Trophoblast cell (in vitro differentiated cells and primary cell): ENCODE measurements at regions not wholly inside any gene's neighbourhood (a gene's known extent, or its start where the extent isn't known, plus 50 kb on each side); places are given as distances from the start of the nearest gene placed in this dataset.

ENCODE experiments used
- DNase-seq, 2 donors: peaks; one replicate each; pipeline ENCODE4 v3.0.0-alpha.2; 2016
- H2AFZ ChIP-seq: 2 replicates; pipeline ENCODE4 v1.6.1; 2013; ENCODE audit warnings: low read length, moderate library complexity, mild to moderate bottlenecking; ENCODE audit not compliant: insufficient read depth, poor library complexity
- H2AK5ac ChIP-seq: 2 replicates; pipeline ENCODE4 v1.6.1; 2013; ENCODE audit warnings: mild to moderate bottlenecking, low read length
- H2BK120ac ChIP-seq: 2 replicates; pipeline ENCODE4 v1.6.1; 2013; ENCODE audit warnings: low read length, mild to moderate bottlenecking, moderate library complexity; ENCODE audit not compliant: insufficient read depth, poor library complexity
- H2BK12ac ChIP-seq: 2 replicates; pipeline ENCODE4 v1.6.1; 2013; ENCODE audit warnings: mild to moderate bottlenecking, low read length, moderate library complexity
- H2BK5ac ChIP-seq: 2 replicates; pipeline ENCODE4 v1.6.1; 2013; ENCODE audit warnings: low read length, low read depth, moderate library complexity, mild to moderate bottlenecking; ENCODE audit not compliant: poor library complexity
- H3K14ac ChIP-seq: 2 replicates; pipeline ENCODE4 v1.6.1; 2013; ENCODE audit warnings: mild to moderate bottlenecking, low read length
- H3K18ac ChIP-seq: 2 replicates; pipeline ENCODE4 v1.6.1; 2013; ENCODE audit warnings: mild to moderate bottlenecking, low read length
- H3K23ac ChIP-seq: 2 replicates; pipeline ENCODE4 v1.6.1; 2013; ENCODE audit warnings: low read length
- H3K27ac ChIP-seq: 2 replicates; pipeline ENCODE4 v1.5.1; 2013; ENCODE audit warnings: low read depth, mild to moderate bottlenecking, inconsistent platforms, low read length, moderate library complexity
- H3K27me3 ChIP-seq: 2 replicates; pipeline ENCODE4 v1.6.1; 2013; ENCODE audit warnings: inconsistent platforms, mild to moderate bottlenecking, low read length, moderate library complexity; ENCODE audit not compliant: insufficient read depth
- H3K36me3 ChIP-seq, 2 experiments: 1 replicate in 1 of 2; 2 replicates in 1 of 2; pipeline ENCODE4 v1.6.1; 2013; ENCODE audit warnings: low read length in 2 of 2, mild to moderate bottlenecking in 2 of 2, moderate library complexity in 1 of 2; ENCODE audit not compliant: insufficient read depth in 2 of 2, control insufficient read depth in 1 of 2
- H3K4ac ChIP-seq: 2 replicates; pipeline ENCODE4 v1.6.1; 2013; ENCODE audit warnings: low read depth, mild to moderate bottlenecking, low read length, moderate library complexity
- H3K4me1 ChIP-seq, 2 experiments: 1 replicate in 1 of 2; 2 replicates in 1 of 2; pipeline ENCODE4 v1.6.1; 2013; ENCODE audit warnings: low read length in 2 of 2, mild to moderate bottlenecking in 2 of 2, moderate library complexity in 1 of 2; ENCODE audit not compliant: insufficient read depth in 2 of 2, control insufficient read depth in 1 of 2
- H3K4me2 ChIP-seq: 2 replicates; pipeline ENCODE4 v1.6.1; 2013; ENCODE audit warnings: inconsistent platforms, mild to moderate bottlenecking, low read length, moderate library complexity
- H3K4me3 ChIP-seq: 2 replicates; pipeline ENCODE4 v1.5.1; 2013; ENCODE audit warnings: mild to moderate bottlenecking, low read depth, low read length, inconsistent platforms
- H3K79me1 ChIP-seq: one replicate; pipeline ENCODE4 v1.6.1; 2013; ENCODE audit warnings: low read length
- H3K79me2 ChIP-seq: 2 replicates; pipeline ENCODE4 v1.6.1; 2013; ENCODE audit warnings: low read length, mild to moderate bottlenecking; ENCODE audit not compliant: control insufficient read depth, insufficient read depth, poor library complexity
- H3K9ac ChIP-seq: 2 replicates; pipeline ENCODE4 v1.6.1; 2013; ENCODE audit warnings: mild to moderate bottlenecking, low read length
- H3K9me3 ChIP-seq: 2 replicates; pipeline ENCODE4 v1.6.1; 2013; ENCODE audit warnings: low read depth, mild to moderate bottlenecking, control low read depth, inconsistent platforms, low read length; ENCODE audit not compliant: insufficient read depth
- H4K12ac ChIP-seq: 2 replicates; pipeline ENCODE4 v1.6.1; 2013; ENCODE audit warnings: low read depth, mild to moderate bottlenecking, low read length, moderate library complexity
- H4K8ac ChIP-seq: 2 replicates; pipeline ENCODE4 v1.6.1; 2013; ENCODE audit warnings: low read depth, mild to moderate bottlenecking, low read length, moderate library complexity
- H4K91ac ChIP-seq: one replicate; pipeline ENCODE4 v1.6.1; 2013; ENCODE audit warnings: low read depth, mild to moderate bottlenecking, low read length, moderate library complexity
- WGBS: extraction: QIAGEN DNeasy Blood & Tissue Kit; methylation state at CpG from one replicate; pipeline ENCODE4 v1.1.7; 2013; ENCODE audit warnings: missing lambda C conversion rate; ENCODE audit not compliant: insufficient read length, insufficient coverage; ENCODE audit errors: extremely low coverage; 5-methylcytosine and 5-hydroxymethylcytosine counted together

GRCh38 chr1:218778257-218779126 lies 395.2 kb upstream of the LYPLAL1 start:
- Histone ChIP-seq H3K27ac (no peak overlapping the region), H3K9ac (no peak overlapping the region), H3K79me1 (no peaks in the 10 kb centered on the region), H3K4ac (no peak overlapping the region), H2BK5ac (no peak overlapping the region), H4K91ac (no peak overlapping the region), H3K36me3 (no peaks in the 10 kb centered on the region), H3K79me2 (no peaks in the 10 kb centered on the region), H3K4me3 (no peak overlapping the region), H2BK120ac (no peak overlapping the region), H3K23ac (no peak overlapping the region), H3K14ac (no peak overlapping the region), H4K8ac (no peak overlapping the region), H2AFZ (no peak overlapping the region), H3K9me3 (no peaks in the 10 kb centered on the region), H3K18ac (no peak overlapping the region), H2BK12ac (no peak overlapping the region), H3K4me2 (no peak overlapping the region), H3K27me3 (no peaks in the 10 kb centered on the region), H4K12ac (no peak overlapping the region), H2AK5ac (no peak overlapping the region), H3K4me1 (no peaks in the 10 kb centered on the region)
- WGBS = no CpG with 5 or more reads among the region's 4 CpGs
- DNase-seq = no peak

DNA sequence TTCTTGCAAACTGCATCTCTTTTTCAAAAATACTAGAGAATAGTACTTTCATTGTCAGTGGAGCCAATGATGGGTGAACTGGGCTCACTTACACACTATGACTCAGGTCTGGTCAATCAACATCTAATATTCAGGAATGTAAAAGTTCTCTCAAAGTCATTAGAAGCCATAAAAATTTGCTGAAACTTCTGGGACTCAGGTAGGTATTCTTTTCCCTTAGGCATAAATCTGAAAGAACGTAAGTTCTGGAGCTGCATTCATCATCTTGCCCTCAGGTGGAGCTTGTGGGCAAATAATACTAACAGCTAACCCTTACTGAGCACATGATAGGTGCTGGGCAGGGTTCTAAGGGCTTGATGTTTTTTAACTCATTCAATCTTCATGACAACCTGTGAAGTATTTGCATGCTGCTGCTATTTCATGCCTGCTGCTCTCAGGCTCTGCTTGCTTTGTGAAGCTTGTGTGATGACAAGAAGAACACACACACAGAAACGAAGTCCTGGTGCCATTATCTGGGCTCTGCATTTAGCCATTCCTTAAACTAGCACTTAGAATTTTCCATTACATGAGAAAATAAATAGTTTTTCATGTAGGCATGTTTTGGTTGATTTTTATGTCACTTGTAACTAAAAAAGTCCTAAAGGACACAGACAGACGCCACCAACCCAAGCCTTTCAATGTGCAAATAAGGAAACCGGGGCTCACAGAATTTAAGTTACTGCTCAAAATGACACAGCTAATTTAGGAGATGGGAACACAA lies 394.2 kb upstream of the LYPLAL1 start:
- Histone ChIP-seq H3K14ac (no peak overlapping the region), H2BK12ac (no peak overlapping the region), H3K23ac (no peak overlapping the region), H3K79me2 (no peaks in the 10 kb centered on the region), H2AK5ac (no peak overlapping the region), H3K9ac (no peak overlapping the region), H3K4me1 (no peaks in the 10 kb centered on the region), H3K4ac (no peak overlapping the region), H3K4me3 (no peak overlapping the region), H3K18ac (no peak overlapping the region), H3K4me2 (no peak overlapping the region), H4K12ac (no peak overlapping the region), H3K27me3 (no peaks in the 10 kb centered on the region), H2AFZ (no peak overlapping the region), H2BK120ac (no peak overlapping the region), H2BK5ac (no peak overlapping the region), H3K79me1 (no peaks in the 10 kb centered on the region), H4K91ac (no peak overlapping the region), H3K36me3 (no peaks in the 10 kb centered on the region), H4K8ac (no peak overlapping the region), H3K27ac (no peak overlapping the region), H3K9me3 (no peaks in the 10 kb centered on the region)
- no CpG with 5 or more reads among the region's 4 CpGs for WGBS
- DNase-seq = peak; percentile 81 to 95

DNA sequence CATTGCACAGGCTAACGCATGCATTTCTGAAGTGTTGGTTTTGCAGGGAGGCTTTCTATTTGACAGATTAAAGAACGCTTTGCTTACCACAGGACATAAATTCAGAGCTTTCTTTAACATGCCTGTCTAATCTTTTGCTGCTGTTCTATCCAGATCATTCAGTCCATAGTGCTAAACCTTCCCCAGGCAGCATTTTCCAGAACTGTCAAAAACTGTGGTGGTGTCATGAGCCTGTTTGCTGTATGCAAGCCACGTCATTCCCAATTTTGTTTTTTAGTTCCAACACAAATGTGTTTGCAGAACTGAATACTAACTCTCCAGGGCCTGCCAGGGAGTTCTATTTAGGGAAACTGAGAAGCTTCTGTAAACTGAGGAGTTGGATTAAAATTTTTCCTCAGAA lies 390.5 kb upstream of the LYPLAL1 start:
- Histone ChIP-seq H3K4me1 (peaks cover 0 to 1% of the 10 kb centered on the region in 2 experiments), H3K4me2 (no peak overlapping the region), H4K8ac (no peak overlapping the region), H3K4me3 (no peak overlapping the region), H3K23ac (no peak overlapping the region), H3K27ac (no peak overlapping the region), H3K9me3 (no peaks in the 10 kb centered on the region), H3K14ac (no peak overlapping the region), H2BK12ac (no peak overlapping the region), H3K18ac (no peak overlapping the region), H3K36me3 (no peaks in the 10 kb centered on the region), H2AFZ (no peak overlapping the region), H3K27me3 (no peaks in the 10 kb centered on the region), H2AK5ac (no peak overlapping the region), H4K91ac (no peak overlapping the region), H3K79me2 (no peaks in the 10 kb centered on the region), H3K4ac (no peak overlapping the region), H3K9ac (no peak overlapping the region), H4K12ac (no peak overlapping the region), H3K79me1 (no peaks in the 10 kb centered on the region), H2BK120ac (no peak overlapping the region), H2BK5ac (no peak overlapping the region)
- WGBS = no CpG with 5 or more reads among the region's 3 CpGs
- no peak for DNase-seq

DNA sequence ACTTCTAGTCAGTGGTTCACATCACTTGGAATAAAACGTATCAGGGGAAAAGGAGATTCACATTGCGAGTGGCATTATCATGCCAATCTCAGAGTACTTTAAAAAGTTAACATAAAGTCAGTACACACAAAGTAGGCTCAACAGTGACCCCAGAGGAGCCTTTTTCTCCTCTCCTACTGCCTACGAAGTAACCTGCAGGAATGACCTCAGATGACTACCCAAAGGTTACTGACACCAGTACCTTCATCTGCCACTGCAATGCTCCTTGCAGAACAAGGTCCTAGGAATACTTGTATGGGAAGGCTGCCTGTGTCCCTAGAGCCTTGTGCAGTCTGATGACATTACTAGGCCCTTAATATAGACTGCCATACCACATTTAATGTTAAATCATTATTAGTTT lies 389.8 kb upstream of the LYPLAL1 start:
- no CpG with 5 or more reads among the region's 3 CpGs for WGBS
- Histone ChIP-seq H4K91ac (no peak overlapping the region), H3K79me1 (no peaks in the 10 kb centered on the region), H2BK12ac (no peak overlapping the region), H3K36me3 (no peaks in the 10 kb centered on the region), H3K14ac (no peak overlapping the region), H2AK5ac (no peak overlapping the region), H3K79me2 (no peaks in the 10 kb centered on the region), H3K4me1 (peaks cover 0 to 1% of the 10 kb centered on the region in 2 experiments), H3K27ac (no peak overlapping the region), H3K4me2 (no peak overlapping the region), H4K12ac (no peak overlapping the region), H3K4ac (no peak overlapping the region), H3K27me3 (no peaks in the 10 kb centered on the region), H2BK120ac (no peak overlapping the region), H3K9me3 (no peaks in the 10 kb centered on the region), H2AFZ (no peak overlapping the region), H3K9ac (no peak overlapping the region), H3K23ac (no peak overlapping the region), H4K8ac (no peak overlapping the region), H3K4me3 (no peak overlapping the region), H3K18ac (no peak overlapping the region), H2BK5ac (no peak overlapping the region)
- no peak for DNase-seq
